ENCODE measurements at regions not wholly inside any gene's neighbourhood (a gene's known extent, or its start where the extent isn't known, plus 50 kb on each side); places are given as distances from the start of the nearest gene placed in this dataset.

- in situ Hi-C loops (cut with HindIII; ENCODE audit: low sequenced_read_pairs) = no loop called here
Measured at GRCh38 chr5:135220394-135221186, 178.4 kb downstream of the MACROH2A1 start.

- in situ Hi-C loops (cut with HindIII; ENCODE audit: low sequenced_read_pairs) = no loop called here
Measured at GRCh38 chr5:135219868-135220267, 179.2 kb downstream of the MACROH2A1 start.

GRCh38 chr5:135218790-135219568, 180.1 kb downstream of the MACROH2A1 start:
- in situ Hi-C loops (cut with HindIII; ENCODE audit: low sequenced_read_pairs) = no loop called here

GRCh38 chr5:135218486-135218755, 180.6 kb downstream of the MACROH2A1 start:
- in situ Hi-C loops (cut with HindIII; ENCODE audit: low sequenced_read_pairs) = no loop called here

- in situ Hi-C loops (cut with HindIII; ENCODE audit: low sequenced_read_pairs) = no loop called here
Measured at GRCh38 chr5:135217669-135218485, 181.2 kb downstream of the MACROH2A1 start.

- in situ Hi-C loops (cut with HindIII; ENCODE audit: low sequenced_read_pairs) = no loop called here
Measured at GRCh38 chr5:135216471-135217343, 182.3 kb downstream of the MACROH2A1 start.

GRCh38 chr5:135215617-135216470, 181.8 kb upstream of the PITX1 start:
- in situ Hi-C loops (cut with HindIII; ENCODE audit: low sequenced_read_pairs) = no loop called here

- in situ Hi-C loops (cut with HindIII; ENCODE audit: low sequenced_read_pairs) = no loop called here
Measured at GRCh38 chr5:135214897-135215616, 181.0 kb upstream of the PITX1 start.

GRCh38 chr5:135213466-135214239, 179.6 kb upstream of the PITX1 start:
- in situ Hi-C loops (cut with HindIII; ENCODE audit: low sequenced_read_pairs) = no loop called here

- in situ Hi-C loops (cut with HindIII; ENCODE audit: low sequenced_read_pairs) = no loop called here
Measured at GRCh38 chr5:135213027-135213386, 179.0 kb upstream of the PITX1 start.

GRCh38 chr5:135212361-135213026, 178.5 kb upstream of the PITX1 start:
- in situ Hi-C loops (cut with HindIII; ENCODE audit: low sequenced_read_pairs) = no loop called here

- in situ Hi-C loops (cut with HindIII; ENCODE audit: low sequenced_read_pairs) = no loop called here
Measured at GRCh38 chr5:135211791-135212190, 177.8 kb upstream of the PITX1 start.

- in situ Hi-C loops (cut with HindIII; ENCODE audit: low sequenced_read_pairs) = no loop called here
Measured at GRCh38 chr5:135211083-135211790, 177.2 kb upstream of the PITX1 start.

GRCh38 chr5:135210286-135211055, 176.4 kb upstream of the PITX1 start:
- in situ Hi-C loops (cut with HindIII; ENCODE audit: low sequenced_read_pairs) = no loop called here

GRCh38 chr5:135208903-135209721, 175.1 kb upstream of the PITX1 start:
- in situ Hi-C loops (cut with HindIII; ENCODE audit: low sequenced_read_pairs) = loop anchor here (10.0 kb wide), 1 partner anchor 194 kb away; no protein-coding TSS in a partner anchor

- in situ Hi-C loops (cut with HindIII; ENCODE audit: low sequenced_read_pairs) = loop anchor here (10.0 kb wide), 1 partner anchor 194 kb away; no protein-coding TSS in a partner anchor
Measured at GRCh38 chr5:135208555-135208902, 174.5 kb upstream of the PITX1 start.

Data from DLD1 (cell line).